ENCODE measurements at regions not wholly inside any gene's neighbourhood (a gene's known extent, or its start where the extent isn't known, plus 50 kb on each side); places are given as distances from the start of the nearest gene placed in this dataset.

- no peak for DNase-seq (ENCODE audit: low spot score)
These were observed 674.9 kb downstream of the HDGFL1 start for GRCh38 chr6:23244300-23244699.

GRCh38 chr6:23245572-23245971 lies 676.2 kb downstream of the HDGFL1 start:
- no peak for DNase-seq (ENCODE audit: low spot score)

GRCh38 chr6:23246896-23247295 lies 677.5 kb downstream of the HDGFL1 start:
- DNase-seq (ENCODE audit: low spot score), result no peak

- no peak for DNase-seq (ENCODE audit: low spot score)
These were observed 681.2 kb downstream of the HDGFL1 start for GRCh38 chr6:23250556-23250955.

- no peak for DNase-seq (ENCODE audit: low spot score)
These were observed 693.5 kb downstream of the HDGFL1 start for GRCh38 chr6:23262864-23263263.

- DNase-seq (ENCODE audit: low spot score), result no peak
These were observed 695.9 kb downstream of the HDGFL1 start for GRCh38 chr6:23265270-23265669.

GRCh38 chr6:23266536-23266935 lies 697.2 kb downstream of the HDGFL1 start:
- no peak for DNase-seq (ENCODE audit: low spot score)

- DNase-seq (ENCODE audit: low spot score), result no peak
These were observed 698.3 kb downstream of the HDGFL1 start for GRCh38 chr6:23267651-23268050.

GRCh38 chr6:23268348-23268747 lies 699.0 kb downstream of the HDGFL1 start:
- no peak for DNase-seq (ENCODE audit: low spot score)

GRCh38 chr6:23269436-23269835 lies 700.1 kb downstream of the HDGFL1 start:
- DNase-seq (ENCODE audit: low spot score), result no peak

- no peak for DNase-seq (ENCODE audit: low spot score)
These were observed 703.2 kb downstream of the HDGFL1 start for GRCh38 chr6:23272536-23272935.

- no peak for DNase-seq (ENCODE audit: low spot score)
These were observed 708.3 kb downstream of the HDGFL1 start for GRCh38 chr6:23277521-23278179.

GRCh38 chr6:23278180-23278532 lies 708.8 kb downstream of the HDGFL1 start:
- no peak for DNase-seq (ENCODE audit: low spot score)

- DNase-seq (ENCODE audit: low spot score), result no peak
These were observed 711.1 kb downstream of the HDGFL1 start for GRCh38 chr6:23280437-23280836.

- DNase-seq (ENCODE audit: low spot score), result no peak
These were observed 713.1 kb downstream of the HDGFL1 start for GRCh38 chr6:23282252-23283021.

GRCh38 chr6:23293653-23294052 lies 724.3 kb downstream of the HDGFL1 start:
- no peak for DNase-seq (ENCODE audit: low spot score)

- no peak for DNase-seq (ENCODE audit: low spot score)
These were observed 732.2 kb downstream of the HDGFL1 start for GRCh38 chr6:23301556-23301955.

- no peak for DNase-seq (ENCODE audit: low spot score)
These were observed 733.1 kb downstream of the HDGFL1 start for GRCh38 chr6:23302514-23302913.

- peak; percentile 6 for DNase-seq (ENCODE audit: low spot score)
These were observed 736.1 kb downstream of the HDGFL1 start for GRCh38 chr6:23305325-23305943.

- no peak for DNase-seq (ENCODE audit: low spot score)
These were observed 737.0 kb downstream of the HDGFL1 start for GRCh38 chr6:23306251-23306950.

GRCh38 chr6:23307516-23307915 lies 738.1 kb downstream of the HDGFL1 start:
- DNase-seq (ENCODE audit: low spot score), result no peak

GRCh38 chr6:23308166-23308565 lies 738.8 kb downstream of the HDGFL1 start:
- DNase-seq (ENCODE audit: low spot score), result no peak

- DNase-seq (ENCODE audit: low spot score), result no peak
These were observed 741.8 kb downstream of the HDGFL1 start for GRCh38 chr6:23311211-23311610.
